Activated T-cell treated with anti-CD3 and anti-CD28 coated beads, Interleukin-2, amount 50 U/mL, for 24 hours (primary cell): ENCODE measurements at regions not wholly inside any gene's neighbourhood (a gene's known extent, or its start where the extent isn't known, plus 50 kb on each side); places are given as distances from the start of the nearest gene placed in this dataset.

Source experiments
- DNase-seq: peaks from one replicate; pipeline ENCODE4 v3.0.0-alpha.2; 2020
- H3K27ac Mint-ChIP-seq: 2 replicates; pipeline ENCODE4 v1.8.0; 2020; ENCODE audit warnings: mild to moderate bottlenecking, mixed read lengths
- H3K27me3 Mint-ChIP-seq: 2 replicates; pipeline ENCODE4 v1.8.0; 2020; ENCODE audit warnings: mixed read lengths
- H3K36me3 Mint-ChIP-seq: 2 replicates; pipeline ENCODE4 v1.8.0; 2020; ENCODE audit warnings: low read depth, mixed read lengths
- H3K4me1 Mint-ChIP-seq: 2 replicates; pipeline ENCODE4 v1.8.0; 2020; ENCODE audit warnings: low read depth, mixed read lengths
- H3K4me3 Mint-ChIP-seq: 2 replicates; pipeline ENCODE4 v1.8.0; 2020; ENCODE audit warnings: mild to moderate bottlenecking, moderate library complexity, mixed read lengths
- H3K9me3 Mint-ChIP-seq: 2 replicates; pipeline ENCODE4 v1.8.0; 2020; ENCODE audit warnings: mixed read lengths

DNA sequence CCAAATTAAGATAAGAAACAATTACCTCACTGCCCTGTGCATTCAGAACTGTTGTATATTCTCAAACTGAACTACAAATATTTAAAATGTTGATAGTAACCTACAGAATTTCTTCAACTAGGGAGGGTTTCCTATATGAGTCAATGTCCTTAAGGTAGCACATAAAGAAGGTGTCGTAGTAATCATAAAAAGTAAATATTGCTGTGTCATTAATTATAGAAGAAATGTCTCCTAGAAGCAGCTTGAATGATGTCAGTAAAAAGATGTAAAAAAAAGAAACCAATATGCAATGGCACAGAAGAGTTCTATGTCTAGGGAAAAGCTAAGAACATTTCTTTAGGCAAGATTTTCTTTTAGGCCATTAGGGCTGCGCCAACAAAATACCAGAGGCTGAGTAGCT lies 559.6 kb upstream of the EPHA5 start:
- Mint-ChIP-seq H3K27me3 (no peaks in the 10 kb centered on the region), H3K27ac (no peak overlapping the region), H3K36me3 (no peaks in the 10 kb centered on the region)

DNA sequence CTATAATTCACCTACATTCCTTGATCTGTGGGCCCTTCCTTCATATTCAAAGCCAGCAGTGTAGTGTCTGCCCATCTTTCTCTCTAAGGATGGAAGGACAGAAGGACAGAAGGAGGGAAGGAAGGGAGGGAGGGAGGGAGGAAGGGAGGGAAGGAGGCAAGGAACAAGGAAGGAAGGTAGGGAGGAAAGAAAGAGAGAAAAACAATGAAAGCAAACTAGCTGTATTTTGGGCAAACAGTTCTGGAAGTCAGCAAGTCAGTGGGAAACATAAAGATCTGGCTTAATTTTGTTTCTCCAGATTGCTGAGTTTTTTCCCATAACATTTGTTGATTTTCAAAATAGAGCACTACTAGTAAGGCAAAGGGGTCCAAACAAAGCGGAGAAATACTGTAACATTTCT lies 555.2 kb upstream of the EPHA5 start:
- Mint-ChIP-seq H3K27me3 (no peaks in the 10 kb centered on the region), H3K36me3 (no peaks in the 10 kb centered on the region), H3K27ac (no peak overlapping the region), H3K4me3 (no peak overlapping the region), H3K9me3 (peaks cover 8% of the 10 kb centered on the region), H3K4me1 (no peaks in the 10 kb centered on the region)
- DNase-seq = no peak

More for the DNA sequence above, 559.6 kb upstream of the EPHA5 start:
- Mint-ChIP-seq H3K9me3 (peaks cover 4% of the 10 kb centered on the region), H3K4me1 (no peaks in the 10 kb centered on the region), H3K4me3 (no peak overlapping the region)
- DNase-seq = no peak

DNA sequence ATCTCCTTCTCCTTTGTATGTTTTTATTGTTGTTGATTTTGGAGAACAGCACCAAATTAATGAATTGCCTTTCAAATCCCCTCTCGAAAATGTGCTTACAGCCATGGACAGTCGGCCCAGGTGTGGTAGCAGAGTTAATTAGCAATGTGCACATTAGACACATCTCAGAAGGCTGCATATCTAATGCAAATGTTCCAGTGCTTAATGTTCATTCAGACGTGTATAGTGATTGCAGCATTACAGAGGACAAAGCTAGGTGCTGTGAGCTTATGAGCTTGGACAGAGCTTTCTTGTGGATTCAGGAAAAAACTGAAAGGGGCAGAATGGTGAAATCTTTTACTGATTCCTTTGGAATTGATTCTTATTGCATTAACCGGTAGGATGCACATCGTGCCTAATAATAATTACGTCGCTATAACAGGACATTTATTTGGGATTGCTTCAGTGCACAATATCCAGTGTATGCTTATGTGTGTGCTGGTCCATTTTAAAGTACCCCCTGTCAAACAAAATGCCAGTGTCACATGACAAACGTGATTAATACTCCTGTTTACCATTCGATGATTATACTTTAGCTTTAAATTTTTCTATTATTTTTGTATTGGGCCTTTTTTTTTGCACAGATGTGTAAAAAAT lies 552.9 kb upstream of the EPHA5 start:
- Mint-ChIP-seq H3K36me3 (no peaks in the 10 kb centered on the region), H3K4me3 (no peak overlapping the region), H3K4me1 (no peaks in the 10 kb centered on the region), H3K27me3 (no peaks in the 10 kb centered on the region), H3K9me3 (peaks cover 7% of the 10 kb centered on the region), H3K27ac (no peak overlapping the region)
- no peak for DNase-seq

DNA sequence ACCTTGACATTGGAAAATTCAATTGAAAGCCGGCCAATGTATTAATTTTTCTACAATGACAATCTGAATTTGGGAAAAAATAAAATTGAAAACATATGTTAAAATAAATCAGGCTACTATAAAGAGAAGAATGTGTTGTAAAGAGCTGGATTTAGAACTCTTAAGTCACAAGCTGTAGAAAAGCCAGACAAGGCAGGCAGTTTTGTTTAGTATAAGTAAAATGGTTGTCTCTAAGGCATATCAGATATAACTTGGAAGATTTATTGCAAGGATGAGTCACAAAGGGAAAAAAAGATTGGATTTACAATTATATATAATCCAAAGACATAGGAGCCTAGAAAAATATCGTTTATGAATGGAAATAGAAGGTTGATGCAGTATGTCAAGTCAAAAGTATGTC lies 549.1 kb upstream of the EPHA5 start:
- DNase-seq = no peak
- Mint-ChIP-seq H3K4me3 (no peak overlapping the region), H3K36me3 (no peaks in the 10 kb centered on the region), H3K9me3 (peaks cover 7% of the 10 kb centered on the region), H3K4me1 (no peaks in the 10 kb centered on the region), H3K27me3 (no peaks in the 10 kb centered on the region), H3K27ac (no peak overlapping the region)

DNA sequence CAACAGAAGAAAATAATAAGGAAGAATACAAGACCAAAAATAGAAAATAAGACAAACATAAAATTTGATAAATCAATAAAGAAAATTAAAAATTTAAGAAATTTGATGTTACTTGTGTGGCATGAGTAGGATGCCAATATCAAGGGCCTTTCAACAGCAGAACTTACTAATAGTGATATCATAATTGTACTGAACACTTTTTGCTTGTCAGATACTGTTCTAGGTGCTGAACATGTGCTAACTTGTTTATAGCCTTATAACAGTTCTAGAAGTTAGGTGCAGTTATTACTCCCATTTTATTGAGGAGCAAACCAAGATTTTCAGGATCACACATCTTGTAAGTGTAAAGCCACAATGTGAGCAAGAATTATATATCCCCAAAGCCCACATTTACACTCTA lies 546.0 kb upstream of the EPHA5 start:
- no peak overlapping the region for H3K27ac Mint-ChIP-seq
- DNase-seq = no peak
- H3K4me3 Mint-ChIP-seq = no peak overlapping the region
- no peaks in the 10 kb centered on the region for H3K4me1 Mint-ChIP-seq
- H3K27me3 Mint-ChIP-seq = no peaks in the 10 kb centered on the region
- H3K36me3 Mint-ChIP-seq = no peaks in the 10 kb centered on the region
- H3K9me3 Mint-ChIP-seq = peaks cover 5% of the 10 kb centered on the region

DNA sequence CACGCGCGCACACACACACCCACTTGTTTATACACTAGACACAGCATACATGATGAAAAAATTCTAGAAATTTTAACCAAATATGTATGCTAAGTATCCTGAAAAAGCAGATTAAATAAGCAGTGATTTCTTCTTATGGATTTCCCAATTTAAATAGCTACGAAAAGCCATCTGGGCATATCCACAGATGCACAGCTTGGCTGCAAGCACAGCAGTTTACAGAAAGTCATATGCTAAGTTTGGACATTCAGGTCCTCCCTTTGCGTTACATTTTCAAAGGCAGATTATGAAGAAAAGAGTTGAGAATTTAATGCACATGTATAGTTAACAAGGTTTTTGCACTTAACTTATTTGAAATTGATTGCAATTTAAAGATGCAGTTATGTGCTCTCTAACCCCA lies 542.2 kb upstream of the EPHA5 start:
- Mint-ChIP-seq H3K36me3 (no peaks in the 10 kb centered on the region), H3K4me3 (no peak overlapping the region), H3K27me3 (no peaks in the 10 kb centered on the region), H3K4me1 (no peaks in the 10 kb centered on the region), H3K9me3 (peaks cover 18% of the 10 kb centered on the region), H3K27ac (no peak overlapping the region)
- DNase-seq = no peak

DNA sequence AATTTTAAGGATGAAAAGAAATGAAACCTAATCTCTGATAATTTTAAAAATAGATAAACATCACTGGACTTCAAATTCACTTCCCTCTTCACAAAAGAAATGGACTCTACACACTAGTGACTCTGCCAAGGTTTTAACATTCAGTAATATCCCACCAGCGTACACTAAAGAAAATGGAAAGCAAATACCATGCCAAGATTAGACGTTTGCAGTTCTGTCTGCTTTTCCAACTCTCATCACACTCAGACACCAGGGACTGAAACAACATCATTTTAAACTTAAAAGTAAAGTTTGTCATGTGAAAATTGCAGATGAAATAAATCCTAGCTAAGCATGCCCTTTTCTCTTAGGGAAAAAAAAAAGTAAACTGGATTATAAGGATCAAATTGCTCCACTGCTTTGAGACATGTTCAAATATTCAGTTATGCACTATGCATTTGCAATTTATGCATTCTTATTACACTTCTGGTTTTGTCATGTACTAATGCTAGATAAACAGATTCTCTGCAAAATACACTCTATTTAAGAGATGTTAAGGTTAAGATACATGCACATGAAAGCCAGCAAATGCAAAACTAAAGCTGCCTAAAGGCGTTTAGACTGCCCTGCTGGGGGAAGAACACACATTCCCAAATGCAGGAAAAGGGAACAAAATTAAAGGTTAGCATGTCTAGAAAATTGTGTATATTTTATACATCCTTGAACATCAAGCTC lies 534.4 kb upstream of the EPHA5 start:
- H3K4me1 Mint-ChIP-seq = no peaks in the 10 kb centered on the region
- H3K4me3 Mint-ChIP-seq = no peak overlapping the region
- H3K36me3 Mint-ChIP-seq = no peaks in the 10 kb centered on the region
- H3K27me3 Mint-ChIP-seq = no peaks in the 10 kb centered on the region
- H3K27ac Mint-ChIP-seq = no peak overlapping the region
- DNase-seq = no peak
- peaks cover 17% of the 10 kb centered on the region for H3K9me3 Mint-ChIP-seq

DNA sequence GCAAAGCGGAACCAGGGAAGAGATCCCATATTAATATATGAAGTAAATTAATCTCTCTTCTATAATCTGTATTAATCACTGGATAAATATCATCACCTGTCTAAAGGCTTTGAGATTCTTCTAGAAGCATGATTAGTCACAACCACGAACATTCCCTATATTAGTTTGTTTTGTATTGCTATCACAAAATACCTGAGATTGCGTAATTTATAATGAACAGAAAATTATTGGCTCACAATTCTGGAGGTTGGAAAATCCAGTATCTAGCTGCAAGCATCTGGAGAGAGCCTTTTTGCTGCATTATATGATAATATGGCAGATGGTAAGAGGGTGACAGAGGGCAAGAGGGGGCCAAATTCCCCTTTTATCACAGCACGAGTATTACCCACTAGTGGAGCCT lies 532.6 kb upstream of the EPHA5 start:
- no peaks in the 10 kb centered on the region for H3K36me3 Mint-ChIP-seq
- no peaks in the 10 kb centered on the region for H3K4me1 Mint-ChIP-seq
- H3K4me3 Mint-ChIP-seq = no peak overlapping the region
- peaks cover 7% of the 10 kb centered on the region for H3K9me3 Mint-ChIP-seq
- DNase-seq = no peak
- no peak overlapping the region for H3K27ac Mint-ChIP-seq
- H3K27me3 Mint-ChIP-seq = no peaks in the 10 kb centered on the region

DNA sequence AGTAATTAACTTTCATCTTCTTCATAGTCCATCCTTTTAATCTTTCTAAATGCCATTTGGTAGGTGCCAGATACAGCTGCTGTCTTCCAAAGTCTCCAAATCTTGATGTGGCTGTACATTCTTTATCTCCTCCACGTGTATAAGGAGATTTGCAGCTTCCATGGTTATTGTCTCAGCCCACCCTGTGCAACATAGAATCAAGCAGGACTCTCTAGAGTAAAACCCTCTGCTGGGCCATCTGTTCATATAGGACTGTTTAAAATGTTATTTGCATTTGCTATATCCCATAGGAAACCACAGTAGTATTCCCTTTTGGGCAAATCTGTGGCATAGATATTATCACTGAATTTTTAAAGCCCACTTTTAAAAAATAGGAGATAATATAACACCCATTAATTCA lies 527.2 kb upstream of the EPHA5 start:
- H3K9me3 Mint-ChIP-seq = peaks cover 10% of the 10 kb centered on the region
- no peak overlapping the region for H3K27ac Mint-ChIP-seq
- H3K4me1 Mint-ChIP-seq = no peaks in the 10 kb centered on the region
- H3K4me3 Mint-ChIP-seq = no peak overlapping the region
- H3K27me3 Mint-ChIP-seq = no peaks in the 10 kb centered on the region
- no peak for DNase-seq
- H3K36me3 Mint-ChIP-seq = no peaks in the 10 kb centered on the region

DNA sequence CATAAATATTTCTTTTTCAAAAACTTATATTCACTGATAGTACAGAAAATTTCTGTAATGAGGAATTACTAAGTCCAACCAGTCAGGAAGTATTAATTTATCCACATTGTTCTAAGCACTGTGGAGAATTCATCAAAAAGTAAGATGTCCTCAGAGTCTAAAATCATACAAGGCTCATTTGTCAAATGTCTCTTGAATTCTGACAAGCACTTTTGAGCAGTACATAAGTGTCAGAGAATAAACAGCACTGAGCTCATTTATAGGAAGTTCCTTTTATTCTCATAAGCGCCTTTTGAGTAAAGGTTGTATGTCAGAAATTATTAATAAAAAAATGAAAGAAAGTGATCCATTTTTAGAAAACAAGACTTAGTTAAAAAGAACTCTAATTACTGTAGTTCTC lies 523.2 kb upstream of the EPHA5 start:
- Mint-ChIP-seq H3K27me3 (no peaks in the 10 kb centered on the region), H3K36me3 (no peaks in the 10 kb centered on the region), H3K4me1 (no peaks in the 10 kb centered on the region), H3K27ac (no peak overlapping the region), H3K9me3 (peaks cover 7% of the 10 kb centered on the region), H3K4me3 (no peak overlapping the region)
- no peak for DNase-seq

DNA sequence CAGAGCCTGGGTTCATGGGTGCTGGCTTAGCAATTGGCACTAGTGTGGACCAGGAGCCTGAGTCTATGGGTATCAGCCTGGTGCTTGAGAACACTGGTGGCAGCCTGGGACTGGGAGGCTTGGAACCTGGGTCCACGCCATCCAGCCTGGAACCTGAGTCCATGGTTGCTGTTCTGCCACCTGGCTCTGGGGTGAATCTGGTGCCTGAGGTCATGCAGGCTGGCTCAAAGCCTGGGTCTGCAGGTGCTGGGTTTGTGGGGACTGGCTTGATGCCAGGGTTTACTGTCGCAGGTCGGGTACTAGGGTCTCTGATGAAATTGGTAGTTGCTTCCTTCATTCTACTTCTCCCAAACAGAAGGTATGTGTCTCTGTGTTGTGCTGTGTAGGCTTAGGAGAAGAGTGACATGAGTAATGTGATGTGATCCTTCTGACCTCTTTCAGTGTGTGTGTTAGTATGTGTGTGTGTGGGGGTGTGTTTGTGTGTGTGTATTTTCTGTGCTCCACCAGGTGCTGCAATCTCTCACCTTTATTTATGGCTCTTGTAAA lies 517.0 kb upstream of the EPHA5 start:
- Mint-ChIP-seq H3K27ac (no peak overlapping the region), H3K4me1 (no peaks in the 10 kb centered on the region), H3K27me3 (no peaks in the 10 kb centered on the region), H3K36me3 (no peaks in the 10 kb centered on the region), H3K9me3 (peaks cover 14% of the 10 kb centered on the region), H3K4me3 (no peak overlapping the region)
- no peak for DNase-seq

DNA sequence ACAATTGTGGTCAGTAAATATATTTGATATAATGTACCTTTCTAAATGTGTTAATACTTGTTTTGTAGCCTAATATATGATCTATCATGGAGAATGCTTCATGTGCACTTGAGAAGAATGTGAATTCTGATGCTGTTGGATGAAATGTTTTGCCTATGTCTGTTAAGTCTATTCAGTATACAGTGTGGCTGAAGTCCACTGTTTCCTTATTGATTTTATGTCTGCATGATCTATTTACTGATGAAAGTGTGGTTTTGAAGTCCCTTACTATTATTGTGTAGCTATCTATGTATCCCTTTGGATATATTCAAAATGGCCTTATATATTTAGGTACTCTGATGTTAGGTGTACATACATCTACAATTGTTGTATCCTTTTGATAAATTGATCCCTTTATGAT lies 515.8 kb upstream of the EPHA5 start:
- Mint-ChIP-seq H3K27me3 (no peaks in the 10 kb centered on the region), H3K36me3 (no peaks in the 10 kb centered on the region), H3K4me1 (no peaks in the 10 kb centered on the region), H3K4me3 (no peak overlapping the region), H3K9me3 (peaks cover 20% of the 10 kb centered on the region), H3K27ac (no peak overlapping the region)
- DNase-seq = no peak

DNA sequence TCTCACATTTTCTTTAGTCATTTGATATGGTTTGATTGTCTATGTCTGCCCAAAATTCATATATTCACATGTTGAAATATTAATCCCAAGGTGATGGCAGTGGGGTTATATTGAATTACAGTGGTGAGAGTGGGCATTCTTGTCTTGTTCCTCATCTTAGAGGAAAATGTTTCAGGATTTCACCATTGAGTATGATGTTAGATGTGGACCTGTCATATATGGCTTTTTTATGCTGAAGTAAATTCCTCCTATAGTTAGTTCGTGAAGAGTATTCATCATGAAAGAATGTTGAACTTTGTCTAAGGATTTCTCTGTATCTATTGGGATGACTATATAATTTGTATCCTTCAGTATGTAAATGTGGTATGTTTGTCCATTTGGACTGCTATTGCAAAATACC lies 512.3 kb upstream of the EPHA5 start:
- H3K36me3 Mint-ChIP-seq = no peaks in the 10 kb centered on the region
- H3K27ac Mint-ChIP-seq = no peak overlapping the region
- no peak for DNase-seq
- H3K4me1 Mint-ChIP-seq = no peaks in the 10 kb centered on the region
- H3K4me3 Mint-ChIP-seq = no peak overlapping the region
- no peaks in the 10 kb centered on the region for H3K27me3 Mint-ChIP-seq
- H3K9me3 Mint-ChIP-seq = peaks cover 17% of the 10 kb centered on the region

DNA sequence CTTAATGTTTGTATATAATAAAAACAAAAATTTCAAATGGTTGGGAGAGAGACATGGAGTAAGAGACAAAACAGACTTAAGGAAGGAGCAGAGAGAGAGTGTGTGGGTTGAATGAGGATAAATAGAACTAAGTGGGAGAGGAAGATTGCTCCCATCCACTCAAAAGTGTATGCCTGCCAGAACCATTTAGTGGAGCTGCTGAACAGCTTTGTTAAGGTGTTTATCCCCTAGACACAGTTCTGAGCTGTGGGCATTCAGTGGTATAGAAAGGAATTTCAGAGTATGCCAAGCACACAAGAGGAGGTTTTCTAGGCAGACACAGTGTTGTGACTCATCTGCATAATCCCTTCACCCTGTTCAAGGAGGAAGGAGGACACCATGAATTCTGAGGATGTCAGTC lies 508.6 kb upstream of the EPHA5 start:
- no peaks in the 10 kb centered on the region for H3K27me3 Mint-ChIP-seq
- no peaks in the 10 kb centered on the region for H3K36me3 Mint-ChIP-seq
- no peaks in the 10 kb centered on the region for H3K4me1 Mint-ChIP-seq
- no peak for DNase-seq
- no peak overlapping the region for H3K4me3 Mint-ChIP-seq
- peaks cover 18% of the 10 kb centered on the region for H3K9me3 Mint-ChIP-seq
- H3K27ac Mint-ChIP-seq = no peak overlapping the region

DNA sequence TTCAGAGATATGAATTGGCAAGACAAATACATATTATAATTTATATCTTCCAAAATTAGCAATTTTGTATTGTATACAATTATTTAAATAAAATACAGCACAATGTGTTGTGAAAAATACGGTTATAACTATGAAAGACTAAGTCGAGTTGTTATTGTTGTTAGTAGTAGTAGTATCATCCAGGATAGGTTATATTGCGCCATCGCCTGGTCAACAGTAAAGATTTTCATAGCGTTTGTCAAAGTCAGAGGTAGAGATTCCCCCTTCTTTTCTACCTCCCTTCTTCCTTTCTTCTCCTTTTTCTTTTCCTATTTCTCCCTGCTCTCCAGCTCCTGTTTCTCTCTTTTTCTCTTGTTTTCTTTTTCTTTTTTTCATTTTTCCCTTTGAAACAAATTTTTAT lies 499.1 kb upstream of the EPHA5 start:
- Mint-ChIP-seq H3K4me3 (no peak overlapping the region), H3K27me3 (no peaks in the 10 kb centered on the region), H3K36me3 (no peaks in the 10 kb centered on the region), H3K27ac (no peak overlapping the region), H3K9me3 (peaks cover 13% of the 10 kb centered on the region), H3K4me1 (no peaks in the 10 kb centered on the region)
- DNase-seq = no peak
